GM04503 (cell line): ENCODE measurements at regions not wholly inside any gene's neighbourhood (a gene's known extent, or its start where the extent isn't known, plus 50 kb on each side); places are given as distances from the start of the nearest gene placed in this dataset.
A peak's percentile ranks its signal among the peaks of the same experiment; 100 is the strongest.
"Not testable (repeated sequence)": the region's sequence is repeated elsewhere in the genome, so short reads cannot be mapped to it uniquely, and the experiment has no call there.

Source experiments
- DNase-seq: peaks from one replicate; pipeline ENCODE4 v3.0.0-alpha.2; 2012; ENCODE audit warnings: low read depth

- no peak for DNase-seq
Observed at GRCh38 chr11:86861810-86862209, 61.5 kb downstream of the PRSS23 start.

GRCh38 chr11:86863476-86863875 is 63.1 kb downstream of the PRSS23 start:
- DNase-seq = no peak

- DNase-seq = no peak
Observed at GRCh38 chr11:86865436-86865835, 65.1 kb downstream of the PRSS23 start.

GRCh38 chr11:86869531-86869930 is 69.2 kb downstream of the PRSS23 start:
- no peak for DNase-seq

- no peak for DNase-seq
Observed at GRCh38 chr11:86869966-86870570, 69.7 kb downstream of the PRSS23 start.

- no peak for DNase-seq
Observed at GRCh38 chr11:86873573-86874083, 73.3 kb downstream of the PRSS23 start.

GRCh38 chr11:86874304-86875056 is 74.1 kb downstream of the PRSS23 start:
- no peak for DNase-seq

- no peak for DNase-seq
Observed at GRCh38 chr11:86876716-86877234, 76.4 kb downstream of the PRSS23 start.

GRCh38 chr11:86877503-86877902 is 77.2 kb downstream of the PRSS23 start:
- no peak for DNase-seq

GRCh38 chr11:86879241-86879640 is 76.0 kb downstream of the FZD4 start:
- not testable (repeated sequence) for DNase-seq

- DNase-seq = no peak
Observed at GRCh38 chr11:86885311-86885710, 69.9 kb downstream of the FZD4 start.

GRCh38 chr11:86888164-86889000 is 66.8 kb downstream of the FZD4 start:
- peak; percentile 59 for DNase-seq

- DNase-seq = no peak
Observed at GRCh38 chr11:86889001-86889341, 66.2 kb downstream of the FZD4 start.

- DNase-seq = no peak
Observed at GRCh38 chr11:86891036-86891435, 64.2 kb downstream of the FZD4 start.

- no peak for DNase-seq
Observed at GRCh38 chr11:86893235-86893634, 62.0 kb downstream of the FZD4 start.
